A549 (cell line): ENCODE measurements at regions not wholly inside any gene's neighbourhood (a gene's known extent, or its start where the extent isn't known, plus 50 kb on each side); places are given as distances from the start of the nearest gene placed in this dataset.

Experiments used
- ATAC-seq, 2 experiments: fragments of 200-7000 bp in 1 of 2; fragments of >200 bp in 1 of 2; cut with Nextera tagmentation in 1 of 2; cut with Tn5 transposase in 1 of 2; 3 replicates each; pipeline versions ENCODE4 v1.8.0 to v1.9.1; 2018 to 2020; ENCODE audit warnings: mild to moderate bottlenecking in 1 of 2, moderate library complexity in 1 of 2
- CTCF ChIA-PET: fragments of 300-600 bp; sonication (Branson Sonifier 250); formaldehyde crosslinking; extraction: SDS; loops from one replicate; lab custom pipeline; 2021; ENCODE audit warnings: antibody characterized with exemption, inconsistent platforms; lab: Yijun Ruan, JAX
- POLR2A ChIA-PET: fragments of 350-600 bp; formaldehyde crosslinking; extraction: SDS; loops from one replicate; lab custom pipeline; 2021; ENCODE audit warnings: antibody characterized with exemption, inconsistent platforms; lab: Yijun Ruan, JAX
- DNase-seq, 2 experiments: peaks; one replicate each; pipeline versions ENCODE4 v3.0.0 to v3.0.0-alpha.2; 2011 to 2016; ENCODE audit warnings: low read depth in 1 of 2, low spot score in 1 of 2
- FAIRE-seq: peaks from 2 replicates; lab custom pipeline; 2011; peaks lifted over from hg19 to GRCh38; lab: Jason Lieb, UNC
- H3K27ac ChIP-seq, 2 experiments: fragments of >200 bp; sonication (Bioruptor Twin); formaldehyde crosslinking; 3 replicates each; pipeline ENCODE4 v1.5.1; 2016 to 2017
- H3K4me1 ChIP-seq: fragments of >200 bp; sonication (Bioruptor Twin); formaldehyde crosslinking; 3 replicates; pipeline ENCODE4 v1.6.1; 2016
- H3K4me2 ChIP-seq: fragments of >200 bp; sonication (Bioruptor Twin); formaldehyde crosslinking; 3 replicates; pipeline ENCODE4 v1.6.1; 2016
- H3K4me3 ChIP-seq: fragments of >200 bp; sonication (Bioruptor Twin); formaldehyde crosslinking; 3 replicates; pipeline ENCODE4 v1.5.1; 2016
- H3K9me3 ChIP-seq: fragments of >200 bp; sonication (Bioruptor Twin); formaldehyde crosslinking; 3 replicates; pipeline ENCODE4 v1.6.1; 2016
- BHLHE40 ChIP-seq: IDR thresholded peaks from 2 replicates; pipeline ENCODE4 v1.6.1; 2012; ENCODE audit warnings: low read depth, low read length, inconsistent platforms
- CBX8 ChIP-seq: fragments of 200-600 bp; sonication (generic); IDR thresholded peaks from 2 replicates; pipeline ENCODE4 v1.6.1; 2016
- CHD4 ChIP-seq: fragments of 200-600 bp; sonication (generic); IDR thresholded peaks from 2 replicates; pipeline ENCODE4 v1.6.1; 2016; ENCODE audit warnings: antibody characterized with exemption, mild to moderate bottlenecking, borderline replicate concordance
- EHMT2 ChIP-seq: fragments of 200-600 bp; sonication (generic); IDR thresholded peaks from 2 replicates; pipeline ENCODE4 v1.6.1; 2016; ENCODE audit warnings: antibody characterized with exemption, low read depth, mild to moderate bottlenecking, moderate library complexity
- ESRRA ChIP-seq: fragments of 150-350 bp; IDR thresholded peaks from 2 replicates; pipeline ENCODE4 v1.6.1; 2014; ENCODE audit warnings: mild to moderate bottlenecking, low read length, borderline replicate concordance
- FOSB ChIP-seq: fragments of 250-450 bp; sonication (Bioruptor Pico); IDR thresholded peaks from 2 replicates; pipeline ENCODE4 v1.5.0; 2020; ENCODE audit warnings: mild to moderate bottlenecking, moderate library complexity
- FOSL2 ChIP-seq, 2 experiments: fragments of 450-650 bp in 1 of 2; fragments of >200 bp in 1 of 2; sonication (Bioruptor Twin) in 1 of 2; formaldehyde crosslinking; IDR thresholded peaks; 2 replicates each; pipeline versions ENCODE4 v1.5.0 to v1.6.1; 2016 to 2020; ENCODE audit warnings: mild to moderate bottlenecking in 1 of 2, moderate library complexity in 1 of 2
- FOXS1 ChIP-seq: fragments of 250-450 bp; sonication (Bioruptor Pico); IDR thresholded peaks from 2 replicates; pipeline ENCODE4 v1.5.0; 2020; ENCODE audit warnings: mild to moderate bottlenecking, moderate library complexity
- HEYL ChIP-seq: fragments of 250-450 bp; sonication (Bioruptor Pico); IDR thresholded peaks from 2 replicates; pipeline ENCODE4 v1.8.0; 2021; ENCODE audit warnings: mild to moderate bottlenecking, moderate library complexity
- HOXA7 ChIP-seq: fragments of 250-450 bp; sonication (Bioruptor Pico); IDR thresholded peaks from 2 replicates; pipeline ENCODE4 v1.5.0; 2020; ENCODE audit warnings: mild to moderate bottlenecking, moderate library complexity
- HOXB5 ChIP-seq: fragments of 250-450 bp; sonication (Bioruptor Pico); IDR thresholded peaks from 2 replicates; pipeline ENCODE4 v1.5.0; 2020; ENCODE audit warnings: mild to moderate bottlenecking, moderate library complexity
- JUN ChIP-seq, 2 experiments: fragments of >200 bp; sonication (Bioruptor Twin); formaldehyde crosslinking; IDR thresholded peaks; 2 replicates in 1 of 2; 3 replicates in 1 of 2; pipeline ENCODE4 v1.6.1; 2016 to 2017
- JUNB ChIP-seq: fragments of >200 bp; sonication (Bioruptor Twin); formaldehyde crosslinking; IDR thresholded peaks from 2 replicates; pipeline ENCODE4 v1.6.1; 2016
- KDM5A ChIP-seq: fragments of 200-600 bp; sonication (generic); IDR thresholded peaks from 2 replicates; pipeline ENCODE4 v1.6.1; 2016; ENCODE audit warnings: antibody characterized with exemption, mild to moderate bottlenecking
- MAFK ChIP-seq: fragments of 450-650 bp; IDR thresholded peaks from 2 replicates; pipeline ENCODE4 v1.6.1; 2014; ENCODE audit not compliant: partially characterized antibody
- MYC ChIP-seq: IDR thresholded peaks from 2 replicates; pipeline ENCODE4 v1.6.1; 2012; ENCODE audit warnings: mild to moderate bottlenecking, inconsistent platforms, low read length, improper control_type of control experiment, borderline replicate concordance
- RARB ChIP-seq: fragments of 250-450 bp; sonication (Bioruptor Pico); IDR thresholded peaks from 2 replicates; pipeline ENCODE4 v1.8.0; 2021; ENCODE audit warnings: mild to moderate bottlenecking, moderate library complexity
- RCOR1 ChIP-seq: fragments of 150-350 bp; IDR thresholded peaks from 2 replicates; pipeline ENCODE4 v1.6.1; 2014; ENCODE audit warnings: antibody characterized with exemption, low read length, low read depth
- RFX5 ChIP-seq: fragments of 450-650 bp; IDR thresholded peaks from 2 replicates; pipeline ENCODE4 v1.7.1; 2014; ENCODE audit warnings: antibody characterized with exemption, mild to moderate bottlenecking, moderate library complexity
- RNF2 ChIP-seq: fragments of 200-600 bp; sonication (generic); IDR thresholded peaks from 2 replicates; pipeline ENCODE4 v1.6.1; 2016; ENCODE audit warnings: low read depth, mild to moderate bottlenecking, antibody characterized with exemption, moderate library complexity, borderline replicate concordance
- SMC3 ChIP-seq: fragments of >200 bp; sonication (Bioruptor Twin); formaldehyde crosslinking; IDR thresholded peaks from 3 replicates; pipeline ENCODE4 v1.6.1; 2018; ENCODE audit warnings: inconsistent platforms
- TFCP2L1 ChIP-seq: fragments of 250-450 bp; sonication (Bioruptor Pico); IDR thresholded peaks from 2 replicates; pipeline ENCODE4 v1.5.0; 2021; ENCODE audit warnings: mild to moderate bottlenecking
- ZC3H11A ChIP-seq: fragments of 450-650 bp; IDR thresholded peaks from 2 replicates; pipeline ENCODE4 v1.6.1; 2014; ENCODE audit warnings: antibody characterized with exemption, mild to moderate bottlenecking
- ZFP36 ChIP-seq: fragments of 450-650 bp; IDR thresholded peaks from 2 replicates; pipeline ENCODE4 v1.6.1; 2014; ENCODE audit warnings: borderline replicate concordance; ENCODE audit not compliant: partially characterized antibody
- ZSCAN20 ChIP-seq: fragments of 250-450 bp; sonication (Bioruptor Pico); IDR thresholded peaks from 2 replicates; pipeline ENCODE4 v1.8.0; 2022; ENCODE audit warnings: mild to moderate bottlenecking, moderate library complexity
- WGBS: methylation state at CpG from one replicate; pipeline ENCODE4 v1.1.6; 2017; ENCODE audit errors: missing lambda C conversion rate; 5-methylcytosine and 5-hydroxymethylcytosine counted together
- TF ChIP-seq, protein P1 (sequence below): fragments of 250-450 bp; sonication (Bioruptor Pico); IDR thresholded peaks from 2 replicates; pipeline ENCODE4 v1.5.0; 2021; ENCODE audit warnings: mild to moderate bottlenecking, moderate library complexity, borderline replicate concordance
- TF ChIP-seq, protein P2 (sequence below): fragments of 150-350 bp; IDR thresholded peaks from 2 replicates; pipeline ENCODE4 v1.6.1; 2014; ENCODE audit warnings: low read depth, mild to moderate bottlenecking, low read length
- TF ChIP-seq, protein P3 (sequence below): fragments of 250-450 bp; sonication (Bioruptor Pico); IDR thresholded peaks from 2 replicates; pipeline ENCODE4 v1.5.0; 2020; ENCODE audit warnings: low read depth, mild to moderate bottlenecking, moderate library complexity

DNA sequence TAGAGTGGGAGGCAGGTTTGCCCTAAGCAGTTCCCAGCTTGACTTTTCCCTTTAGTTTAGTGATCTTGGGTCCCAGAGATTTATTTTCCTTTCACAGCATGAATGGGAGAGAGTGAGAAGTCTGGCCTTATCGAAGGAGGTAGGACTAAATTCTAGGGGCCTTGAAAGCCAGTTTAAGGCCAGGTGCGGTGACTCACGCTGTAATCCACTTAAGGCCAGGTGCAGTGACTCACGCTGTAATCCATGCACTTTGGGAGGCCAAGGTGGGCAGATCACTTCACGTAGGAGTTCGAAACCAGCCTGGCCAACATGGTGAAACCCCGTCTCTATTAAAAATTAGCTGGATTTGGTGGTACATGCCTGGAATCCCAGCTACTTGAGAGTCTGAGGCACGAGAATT is 392.2 kb downstream of the ACTR3B start:
- Histone ChIP-seq H3K4me2 (no peak overlapping the region), H3K4me3 (no peak overlapping the region), H3K4me1 (no peaks in the 10 kb centered on the region), H3K27ac (no peak overlapping the region), H3K9me3 (no peaks in the 10 kb centered on the region)
- FAIRE-seq (no peak), DNase-seq (no peak), ATAC-seq (no peak)
- no peak for TF ChIP-seq MAFK
- TF ChIP-seq, protein P1, sequence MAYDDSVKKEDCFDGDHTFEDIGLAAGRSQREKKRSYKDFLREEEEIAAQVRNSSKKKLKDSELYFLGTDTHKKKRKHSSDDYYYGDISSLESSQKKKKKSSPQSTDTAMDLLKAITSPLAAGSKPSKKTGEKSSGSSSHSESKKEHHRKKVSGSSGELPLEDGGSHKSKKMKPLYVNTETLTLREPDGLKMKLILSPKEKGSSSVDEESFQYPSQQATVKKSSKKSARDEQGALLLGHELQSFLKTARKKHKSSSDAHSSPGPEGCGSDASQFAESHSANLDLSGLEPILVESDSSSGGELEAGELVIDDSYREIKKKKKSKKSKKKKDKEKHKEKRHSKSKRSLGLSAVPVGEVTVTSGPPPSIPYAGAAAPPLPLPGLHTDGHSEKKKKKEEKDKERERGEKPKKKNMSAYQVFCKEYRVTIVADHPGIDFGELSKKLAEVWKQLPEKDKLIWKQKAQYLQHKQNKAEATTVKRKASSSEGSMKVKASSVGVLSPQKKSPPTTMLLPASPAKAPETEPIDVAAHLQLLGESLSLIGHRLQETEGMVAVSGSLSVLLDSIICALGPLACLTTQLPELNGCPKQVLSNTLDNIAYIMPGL (CRISPR knock-in tag) = no peak
- no peak for TF ChIP-seq FOXS1 (CRISPR knock-in tag)
- no peak for TF ChIP-seq EHMT2
- no peak for TF ChIP-seq HEYL (CRISPR knock-in tag)
- no peak for TF ChIP-seq FOSL2 (IDR thresholded peaks at IDR 0.05)
- TF ChIP-seq FOSL2 (CRISPR knock-in tag; IDR thresholded peaks at IDR 0.05) = no peak
- no peak for TF ChIP-seq BHLHE40
- TF ChIP-seq HOXA7 = no peak
- no peak for TF ChIP-seq RCOR1
- no peak for TF ChIP-seq ZSCAN20
- no peak for TF ChIP-seq MYC
- TF ChIP-seq ZC3H11A = no peak
- TF ChIP-seq CBX8 = no peak
- no peak for TF ChIP-seq TFCP2L1
- TF ChIP-seq RNF2 = no peak
- ChIA-PET POLR2A (no interaction called here), CTCF (no interaction called here)
- WGBS = 2% methylated on average over 8 of the region's 8 CpGs

DNA sequence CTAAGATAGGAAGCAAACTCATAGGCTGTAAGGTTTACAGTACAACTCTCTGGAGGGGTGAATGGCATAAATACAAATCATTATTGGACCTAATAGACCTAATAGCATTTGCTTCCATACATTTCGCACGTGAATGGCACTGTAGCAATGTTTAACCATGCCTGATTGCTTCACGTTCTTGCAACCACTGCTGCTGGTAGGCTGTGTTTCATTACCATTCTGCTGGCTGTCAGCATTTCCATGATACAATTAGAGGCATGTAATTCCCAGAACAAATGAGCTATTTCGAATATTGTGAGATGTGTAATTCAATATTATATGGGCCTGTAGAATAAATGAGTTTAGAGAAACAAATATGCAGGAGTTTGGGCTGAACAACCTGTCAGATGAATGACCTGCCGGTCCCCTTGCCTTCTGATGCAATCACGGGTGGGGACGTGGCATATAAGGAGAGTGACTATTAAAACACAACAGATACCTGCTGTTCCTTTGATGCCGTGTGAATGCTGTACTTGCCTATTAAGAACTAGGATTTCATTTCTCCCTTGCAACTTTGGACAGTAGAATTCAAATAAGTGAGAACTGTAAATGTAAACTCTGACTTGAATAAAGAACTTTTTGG is 393.4 kb downstream of the ACTR3B start:
- CTCF ChIA-PET = no interaction called here
- Histone ChIP-seq H3K4me1 (no peaks in the 10 kb centered on the region), H3K4me2 (no peak overlapping the region), H3K9me3 (no peaks in the 10 kb centered on the region), H3K4me3 (no peak overlapping the region), H3K27ac (no peak overlapping the region)
- no peak for ATAC-seq
- FAIRE-seq = no peak
- POLR2A ChIA-PET = no interaction called here
- WGBS = 2% methylated on average over 8 of the region's 8 CpGs
- no peak for DNase-seq
- no peak for TF ChIP-seq FOXS1 (CRISPR knock-in tag)
- no peak for TF ChIP-seq KDM5A
- TF ChIP-seq JUNB = no peak
- no peak for TF ChIP-seq HOXA7
- no peak for TF ChIP-seq ZFP36
- no peak for TF ChIP-seq RARB (CRISPR knock-in tag)
- TF ChIP-seq FOSB = no peak
- TF ChIP-seq HOXB5 = no peak
- TF ChIP-seq, protein P2, sequence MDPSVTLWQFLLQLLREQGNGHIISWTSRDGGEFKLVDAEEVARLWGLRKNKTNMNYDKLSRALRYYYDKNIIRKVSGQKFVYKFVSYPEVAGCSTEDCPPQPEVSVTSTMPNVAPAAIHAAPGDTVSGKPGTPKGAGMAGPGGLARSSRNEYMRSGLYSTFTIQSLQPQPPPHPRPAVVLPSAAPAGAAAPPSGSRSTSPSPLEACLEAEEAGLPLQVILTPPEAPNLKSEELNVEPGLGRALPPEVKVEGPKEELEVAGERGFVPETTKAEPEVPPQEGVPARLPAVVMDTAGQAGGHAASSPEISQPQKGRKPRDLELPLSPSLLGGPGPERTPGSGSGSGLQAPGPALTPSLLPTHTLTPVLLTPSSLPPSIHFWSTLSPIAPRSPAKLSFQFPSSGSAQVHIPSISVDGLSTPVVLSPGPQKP = no peak
- TF ChIP-seq CHD4 = no peak

DNA sequence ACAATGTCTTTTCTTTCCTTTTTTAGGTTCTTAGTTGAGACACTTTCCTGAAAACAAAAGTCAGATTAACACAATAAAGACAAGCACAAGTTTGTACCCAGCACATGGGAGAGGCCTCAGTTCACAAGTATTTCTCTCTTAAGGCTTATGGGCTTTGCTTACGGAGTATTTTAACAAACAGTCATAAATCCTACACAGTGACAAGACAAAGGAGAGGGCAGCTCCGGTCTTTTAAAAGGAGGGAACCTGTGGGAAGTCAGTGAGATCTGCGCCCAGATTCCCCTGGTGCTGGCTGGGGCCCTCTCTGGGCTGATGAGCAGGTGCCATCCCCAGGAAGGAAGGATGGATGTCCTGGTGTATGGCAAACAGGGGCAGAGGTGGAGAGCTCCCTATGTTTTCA is 398.6 kb downstream of the ACTR3B start:
- no peak for DNase-seq
- CTCF ChIA-PET = no interaction called here
- no peak for FAIRE-seq
- H3K4me2 ChIP-seq = no peak overlapping the region
- no peak for TF ChIP-seq ESRRA
- no peak for TF ChIP-seq ZSCAN20
- no peak for TF ChIP-seq JUN (IDR thresholded peaks at IDR 0.05)
- TF ChIP-seq, protein P3, sequence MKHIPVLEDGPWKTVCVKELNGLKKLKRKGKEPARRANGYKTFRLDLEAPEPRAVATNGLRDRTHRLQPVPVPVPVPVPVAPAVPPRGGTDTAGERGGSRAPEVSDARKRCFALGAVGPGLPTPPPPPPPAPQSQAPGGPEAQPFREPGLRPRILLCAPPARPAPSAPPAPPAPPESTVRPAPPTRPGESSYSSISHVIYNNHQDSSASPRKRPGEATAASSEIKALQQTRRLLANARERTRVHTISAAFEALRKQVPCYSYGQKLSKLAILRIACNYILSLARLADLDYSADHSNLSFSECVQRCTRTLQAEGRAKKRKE (CRISPR knock-in tag) = no peak
- TF ChIP-seq SMC3 = no peak
- no peak for TF ChIP-seq MYC
- TF ChIP-seq JUNB = no peak
- no peak for TF ChIP-seq CBX8
- no peak for TF ChIP-seq RFX5
- H3K27ac ChIP-seq = no peak overlapping the region
- no peaks in the 10 kb centered on the region for H3K4me1 ChIP-seq
- no peaks in the 10 kb centered on the region for H3K9me3 ChIP-seq
- no peak for ATAC-seq
- POLR2A ChIA-PET = no interaction called here
- 16% methylated on average over 3 of the region's 3 CpGs for WGBS
- H3K4me3 ChIP-seq = no peak overlapping the region
